Middle frontal gyrus (tissue), 1 donor: ENCODE measurements at regions not wholly inside any gene's neighbourhood (a gene's known extent, or its start where the extent isn't known, plus 50 kb on each side); places are given as distances from the start of the nearest gene placed in this dataset.
"Not testable (repeated sequence)": the region's sequence is repeated elsewhere in the genome, so short reads cannot be mapped to it uniquely, and the experiment has no call there.

Source experiments
- DNase-seq: peaks from one replicate; pipeline ENCODE4 v3.0.0-alpha.2; 2015; ENCODE audit warnings: low spot score; ENCODE audit errors: extremely low spot score

DNA sequence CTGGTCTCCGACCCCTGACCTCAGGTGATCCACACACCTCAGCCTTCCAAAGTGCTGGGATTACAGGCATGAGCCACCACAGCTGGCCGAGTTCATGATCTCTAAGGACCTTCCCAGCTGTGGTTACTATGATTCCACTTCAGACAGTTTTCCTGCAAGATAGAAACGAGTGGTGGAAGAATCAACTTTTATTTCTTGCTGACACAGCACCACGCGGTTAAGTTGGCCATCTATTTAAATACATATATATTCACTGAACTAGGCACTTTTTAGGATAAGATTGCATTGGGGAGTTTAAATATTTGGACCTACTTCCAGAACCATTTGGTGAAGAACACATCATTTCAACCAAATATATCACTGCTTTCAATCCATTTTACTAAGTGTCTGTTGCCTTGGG, 213.4 kb downstream of the TBX5 start:
- no peak for DNase-seq

DNA sequence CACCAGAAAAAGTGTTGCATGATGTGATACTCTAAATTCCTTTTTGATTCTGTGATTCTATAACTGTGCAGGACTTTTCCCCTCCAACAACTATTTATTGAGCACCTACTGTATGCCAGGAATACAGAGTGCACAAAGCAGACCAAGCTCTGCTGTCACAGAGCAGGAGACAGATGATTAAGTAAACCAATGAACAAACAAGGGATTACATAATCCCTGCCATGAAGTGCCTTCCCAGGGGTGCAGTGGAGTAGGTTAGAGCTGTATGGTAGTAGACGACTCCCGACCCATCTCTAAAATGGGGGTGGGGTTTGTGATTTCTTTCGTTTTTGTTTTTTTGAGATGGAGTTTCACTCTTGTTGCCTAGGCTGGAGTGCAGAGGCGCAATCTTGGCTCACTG, 213.9 kb downstream of the TBX5 start:
- no peak for DNase-seq

DNA sequence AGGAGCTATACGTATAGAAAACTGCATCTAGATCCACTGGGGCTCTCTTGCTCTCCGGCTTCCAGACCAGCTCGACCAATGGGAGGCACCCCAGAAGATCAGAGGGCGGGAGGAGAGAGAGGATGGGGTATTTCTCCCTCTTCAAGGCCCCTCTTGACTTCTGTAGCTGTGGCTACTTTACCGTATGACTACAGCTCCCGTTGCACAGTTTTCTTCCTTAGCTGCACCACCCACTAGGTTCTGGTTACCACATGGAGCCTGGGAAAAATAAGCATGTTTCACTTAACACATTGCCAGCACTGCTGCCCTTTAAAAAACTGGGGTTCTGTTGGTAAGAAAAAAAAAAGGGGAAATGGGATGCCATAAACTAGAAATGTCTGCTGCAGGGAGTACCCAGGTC, 214.4 kb downstream of the TBX5 start:
- DNase-seq = no peak

DNA sequence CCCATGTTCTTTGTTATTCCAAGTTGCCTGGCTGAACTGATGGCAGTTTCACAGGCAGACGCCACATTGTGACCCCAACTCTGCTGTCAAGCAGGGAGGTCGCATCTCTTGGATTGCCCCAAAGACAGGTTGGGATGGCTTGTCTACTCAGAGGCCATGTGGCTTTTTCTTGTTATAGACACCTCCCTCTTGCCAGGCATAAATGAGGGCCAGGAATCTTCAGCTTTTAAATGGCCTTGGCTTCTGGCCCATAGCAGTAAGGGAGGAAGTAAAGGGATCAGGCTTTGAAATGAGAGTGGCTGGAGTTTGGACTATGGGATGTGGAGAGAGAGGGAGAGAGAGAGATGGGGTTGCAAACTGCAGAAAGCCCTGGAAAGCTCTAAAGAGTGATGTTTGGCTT, 215.0 kb downstream of the TBX5 start:
- no peak for DNase-seq

DNA sequence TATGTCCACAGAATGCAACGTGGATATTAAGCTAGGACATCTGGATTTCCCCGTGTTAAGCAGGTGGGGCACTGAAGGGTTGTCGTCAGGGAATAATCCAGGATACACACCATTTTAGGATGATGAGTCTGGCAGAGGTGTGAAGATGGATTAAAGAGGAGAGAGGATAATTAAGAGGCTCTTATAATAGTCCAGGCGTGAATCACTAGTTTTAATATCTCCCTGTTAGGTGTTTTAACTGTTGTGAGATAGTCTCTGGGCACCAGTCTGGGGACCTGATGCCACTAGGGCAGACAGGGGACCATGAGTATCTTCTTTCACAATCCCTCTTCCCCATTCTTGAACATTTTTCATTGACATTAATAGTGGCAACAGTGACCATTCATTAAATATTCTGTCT, 216.7 kb downstream of the TBX5 start:
- DNase-seq = no peak

DNA sequence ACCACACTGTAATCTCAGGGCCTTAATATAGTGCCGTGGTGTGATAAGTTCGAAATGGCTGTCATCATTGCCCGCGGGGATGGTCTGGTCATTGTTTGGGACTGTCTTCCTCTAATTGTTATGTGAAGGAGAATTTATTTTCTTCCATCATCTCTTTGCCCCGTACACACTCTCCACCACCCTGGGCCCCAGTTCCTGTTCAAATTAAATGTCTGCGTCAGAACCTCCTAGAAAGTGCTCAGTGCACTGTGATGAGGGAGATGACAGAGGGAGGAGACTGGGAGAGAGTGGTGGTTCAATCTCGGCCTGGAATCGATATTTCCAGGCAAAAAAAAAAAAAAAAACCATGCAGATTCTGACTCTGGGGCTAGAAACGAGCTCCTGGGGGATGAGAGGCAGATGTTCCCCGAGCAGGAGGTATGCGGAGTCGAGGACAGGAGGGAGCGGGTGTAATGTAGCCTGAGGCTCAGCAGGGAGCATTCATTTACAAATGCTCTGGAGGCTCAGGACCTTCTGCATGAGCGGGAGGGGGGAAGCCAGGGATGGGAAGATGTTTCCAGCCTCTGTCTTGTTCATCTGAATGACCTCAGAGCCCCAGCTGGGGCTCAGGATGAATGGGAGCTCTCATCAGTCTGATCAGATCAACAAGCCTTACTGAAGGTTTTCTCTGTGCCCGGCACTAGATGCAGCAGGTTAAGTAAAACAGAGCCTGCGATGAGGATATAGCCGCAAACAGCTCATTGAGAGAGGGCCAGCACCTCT, 219.5 kb downstream of the TBX5 start:
- DNase-seq = peak; percentile 73

DNA sequence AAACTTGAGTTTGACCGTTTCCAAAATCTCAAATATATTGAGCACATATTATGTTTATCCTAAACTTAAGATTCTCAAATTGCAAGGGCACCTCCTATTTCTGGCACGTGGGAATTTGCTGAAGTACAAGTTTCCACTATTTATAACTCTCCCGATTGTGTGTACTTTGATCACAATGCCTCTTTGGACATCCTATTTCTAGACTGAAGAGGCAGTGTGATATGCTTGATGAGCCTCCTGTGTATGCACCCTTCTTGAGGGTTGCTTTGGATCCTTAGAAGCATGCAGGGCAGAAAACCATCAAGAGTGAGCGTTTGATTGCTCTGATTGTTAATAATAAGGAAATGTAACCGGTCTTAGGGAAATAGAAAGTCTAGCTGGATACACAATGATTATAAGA, 218.9 kb upstream of the RBM19 start:
- no peak for DNase-seq

DNA sequence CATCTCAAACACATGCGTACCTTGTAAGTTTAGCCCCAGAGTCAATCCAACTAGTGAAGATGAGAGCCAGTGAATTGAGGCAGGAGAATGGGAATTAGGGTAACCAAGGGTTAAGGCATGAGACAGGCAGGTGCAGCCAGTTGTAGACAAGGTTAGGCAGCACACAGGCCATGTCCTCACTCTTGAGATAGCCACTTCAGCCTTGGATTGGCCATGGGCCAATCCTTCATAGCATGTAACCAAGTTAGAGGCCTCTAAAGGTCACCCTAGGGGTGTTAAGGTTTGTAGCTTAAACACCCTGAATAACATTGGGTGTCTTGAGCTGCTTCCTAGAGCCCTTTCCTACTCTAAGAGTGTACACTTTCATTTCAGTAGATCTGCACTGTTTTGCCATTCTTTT, 208.2 kb upstream of the RBM19 start:
- DNase-seq = no peak

DNA sequence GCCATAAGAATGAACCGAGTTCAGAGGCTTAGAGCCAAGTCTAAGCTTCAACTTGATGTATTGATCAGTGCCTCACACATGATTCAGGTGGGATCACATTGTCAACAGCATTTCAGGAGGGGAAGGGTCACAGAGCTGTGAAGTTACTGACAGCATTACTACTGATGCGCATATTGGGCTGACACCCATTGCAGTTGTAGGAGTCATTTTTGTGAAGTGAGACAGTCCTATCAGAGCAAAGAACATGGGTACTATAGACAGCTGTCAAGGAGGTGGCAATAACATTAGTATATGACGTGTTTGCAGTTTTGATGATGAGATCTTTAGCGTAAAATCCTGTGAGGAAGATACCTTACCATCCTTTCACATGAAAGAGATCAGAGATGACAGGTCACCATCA, 206.0 kb upstream of the RBM19 start:
- no peak for DNase-seq

DNA sequence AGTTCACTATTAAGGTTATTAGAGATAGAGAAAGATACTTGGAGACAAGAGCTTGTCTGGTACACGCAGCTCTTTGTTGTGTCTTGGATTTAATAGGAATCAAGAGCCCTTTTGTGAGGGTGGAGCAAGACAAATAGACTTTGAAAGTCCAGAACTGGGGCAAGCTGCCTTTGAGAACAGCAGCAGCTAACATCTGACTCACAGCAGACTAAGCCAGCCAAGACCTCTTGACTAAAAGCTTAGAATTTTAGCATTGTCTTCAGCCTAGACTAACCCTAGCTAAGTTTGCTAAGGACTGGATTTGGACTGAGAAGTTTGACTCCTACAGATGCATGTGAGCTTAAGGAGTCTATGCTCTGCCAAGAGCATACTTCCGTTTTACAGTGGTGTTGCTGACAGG, 201.9 kb upstream of the RBM19 start:
- no peak for DNase-seq

DNA sequence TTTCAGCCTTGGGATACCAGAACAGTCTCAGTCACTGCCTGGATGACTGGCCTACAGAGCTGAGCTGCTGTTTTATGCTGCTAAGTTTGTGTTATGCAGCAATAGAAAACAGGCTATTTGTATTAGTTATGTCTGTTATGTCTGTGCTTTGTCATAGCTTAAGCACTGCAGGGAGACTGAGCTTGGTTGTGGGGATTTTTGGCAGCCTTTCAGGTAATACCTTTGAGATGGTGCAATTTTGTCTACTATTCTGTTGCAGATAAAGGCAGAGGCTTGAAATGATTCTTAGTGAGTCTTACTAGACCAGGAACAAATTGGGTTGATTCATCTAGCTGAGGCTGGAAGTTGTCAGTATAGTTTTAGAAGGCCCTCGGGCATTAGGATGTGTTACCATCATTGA, 201.3 kb upstream of the RBM19 start:
- no peak for DNase-seq

DNA sequence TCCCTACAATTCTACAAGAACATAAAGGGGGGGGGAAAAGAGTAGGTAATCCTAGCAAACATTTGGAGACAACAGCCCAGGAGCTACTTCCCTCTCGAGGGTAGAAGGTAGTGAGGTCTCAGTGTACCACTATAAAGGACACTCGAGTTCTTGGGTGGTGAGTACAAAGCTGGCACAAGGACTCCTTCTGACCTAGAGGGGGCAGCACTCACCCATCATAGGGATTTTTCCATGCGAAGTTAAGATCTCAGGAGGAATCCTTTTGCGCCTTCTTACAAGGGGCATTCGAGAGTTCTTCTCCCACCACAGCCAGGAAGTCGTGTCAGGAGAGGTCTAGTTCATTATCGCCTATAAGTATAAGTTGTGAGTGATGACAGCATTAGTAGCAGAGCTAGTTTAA, 200.2 kb upstream of the RBM19 start:
- peak; percentile 26 for DNase-seq

DNA sequence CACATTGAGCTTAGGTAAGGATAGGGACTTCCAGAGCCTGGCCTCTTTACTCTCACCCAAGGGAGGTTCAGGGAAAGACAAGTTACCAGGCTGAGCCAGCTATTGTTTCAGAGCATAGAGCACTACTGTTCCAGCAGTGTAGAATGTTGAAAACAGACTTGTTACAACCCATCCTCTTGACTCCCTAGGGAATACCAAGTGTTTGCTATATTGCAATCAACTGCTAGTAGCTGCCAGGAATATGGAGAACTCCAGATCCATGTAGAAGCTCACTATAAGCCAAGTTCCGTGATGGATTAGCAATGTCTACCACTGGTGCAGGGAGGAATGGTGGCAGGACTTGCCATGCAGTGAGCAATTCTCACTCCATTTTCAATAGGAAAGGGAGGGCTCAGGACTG, 199.8 kb upstream of the RBM19 start:
- no peak for DNase-seq

DNA sequence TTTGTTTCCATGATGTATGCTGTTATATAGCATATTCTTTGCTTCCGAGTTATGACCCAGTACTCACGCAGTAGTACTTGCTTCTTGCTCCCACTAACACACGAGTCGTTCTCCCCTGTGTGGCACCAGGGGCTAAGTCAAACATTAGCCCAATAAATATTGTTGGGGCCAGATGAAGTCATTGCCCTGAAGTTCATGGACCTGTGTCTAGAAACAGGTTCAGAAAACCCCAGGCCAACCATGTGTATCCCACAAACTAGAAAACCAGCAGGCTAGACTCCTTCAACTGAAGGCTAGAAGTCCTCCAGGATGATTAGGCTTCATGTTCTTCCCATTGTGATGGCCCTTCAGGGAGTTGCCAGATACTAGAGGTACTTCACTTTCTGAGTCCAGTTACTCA, 198.2 kb upstream of the RBM19 start:
- DNase-seq = no peak

DNA sequence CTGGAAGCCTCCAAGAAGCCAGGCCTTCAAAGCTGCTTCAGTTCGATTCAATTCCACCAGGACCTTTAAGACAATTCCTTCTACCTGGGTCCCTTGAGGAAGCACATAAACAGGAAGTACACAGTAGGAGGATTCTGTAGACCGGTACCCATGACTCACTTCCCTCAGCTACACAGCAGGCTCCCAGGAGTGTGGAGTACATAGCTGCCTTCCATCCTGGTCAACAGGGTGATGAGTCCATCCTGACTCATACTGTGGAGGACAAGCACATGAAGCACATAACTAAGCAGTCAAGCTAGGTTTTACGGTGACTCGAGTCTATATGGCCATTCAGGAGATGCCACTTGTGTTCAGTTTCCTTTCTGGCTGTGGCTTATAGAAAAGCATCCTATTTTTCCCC, 197.6 kb upstream of the RBM19 start:
- no peak for DNase-seq

DNA sequence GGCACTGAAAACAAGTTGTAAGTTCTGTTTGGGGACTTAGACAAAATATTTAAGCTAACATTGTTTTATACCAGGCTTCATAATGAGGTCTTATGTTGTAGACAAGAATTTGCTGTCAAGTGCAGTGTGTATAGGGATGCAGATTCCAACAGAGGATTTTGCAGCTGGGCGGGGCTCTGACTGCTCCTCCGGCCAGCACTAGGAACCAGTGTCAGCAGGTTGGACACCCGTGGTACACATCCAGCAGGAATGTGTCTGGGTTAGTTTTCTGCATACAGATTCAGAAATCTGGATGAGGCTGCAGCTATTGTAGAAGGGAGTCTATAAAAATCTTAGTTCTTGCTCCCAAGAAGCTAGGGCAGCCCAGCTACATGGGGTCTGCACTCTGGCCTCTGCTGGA, 194.3 kb upstream of the RBM19 start:
- no peak for DNase-seq

DNA sequence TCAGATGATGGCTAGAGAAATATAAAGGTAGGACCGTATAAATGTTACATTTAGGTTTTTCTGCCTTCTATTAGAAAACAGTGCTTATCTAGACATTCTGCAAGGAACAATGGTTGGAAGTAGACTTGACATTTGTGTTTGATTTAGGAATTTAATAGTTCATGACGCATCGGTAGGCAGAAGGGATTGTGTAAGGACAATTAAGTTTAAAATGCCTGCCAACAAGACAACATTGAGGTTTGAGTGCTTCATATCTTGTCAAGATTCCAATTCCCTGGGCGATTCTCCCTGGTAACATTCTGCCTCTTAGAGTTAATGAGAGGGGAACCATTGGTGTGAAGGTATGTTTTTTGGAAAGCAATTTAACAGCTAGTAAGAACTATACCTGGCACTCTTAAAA, 186.8 kb upstream of the RBM19 start:
- DNase-seq = no peak

DNA sequence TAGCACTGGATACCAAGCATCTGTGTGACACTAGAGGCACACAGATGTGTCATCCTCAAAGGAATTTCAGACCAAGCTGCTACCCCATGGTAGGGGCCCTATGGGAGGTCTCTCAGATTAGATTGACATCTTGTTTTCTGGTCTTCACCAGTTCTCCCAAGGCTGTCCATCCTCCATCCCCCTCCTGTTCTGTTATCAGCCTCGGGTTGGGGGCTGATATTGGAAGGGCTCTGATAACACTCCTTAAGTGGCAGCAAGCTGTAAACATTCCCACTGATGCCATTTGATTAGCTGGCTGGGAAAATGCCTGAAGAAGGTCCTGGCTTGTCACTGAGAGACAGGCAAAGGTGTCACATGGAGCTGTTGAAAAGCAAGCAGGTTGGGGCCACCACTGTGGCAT, 185.9 kb upstream of the RBM19 start:
- DNase-seq = no peak

DNA sequence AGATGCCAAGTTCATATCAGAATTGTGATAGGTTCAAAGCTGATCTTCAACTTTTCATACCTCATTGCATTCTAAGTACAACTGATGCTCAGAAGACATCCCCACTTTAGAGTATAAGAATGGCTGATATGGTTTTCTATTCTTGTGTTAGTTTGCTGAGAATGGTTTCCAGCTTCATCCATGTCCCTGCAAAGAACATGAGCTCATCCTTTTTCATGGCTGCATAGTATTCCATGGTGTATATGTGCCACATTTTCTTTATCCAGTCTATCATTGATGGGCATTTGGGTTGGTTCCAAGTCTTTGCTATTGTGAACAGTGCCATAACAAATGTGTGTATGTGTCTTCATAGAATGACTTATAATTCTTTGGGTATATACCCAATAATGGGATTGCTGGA, 184.5 kb upstream of the RBM19 start:
- DNase-seq = not testable (repeated sequence)

DNA sequence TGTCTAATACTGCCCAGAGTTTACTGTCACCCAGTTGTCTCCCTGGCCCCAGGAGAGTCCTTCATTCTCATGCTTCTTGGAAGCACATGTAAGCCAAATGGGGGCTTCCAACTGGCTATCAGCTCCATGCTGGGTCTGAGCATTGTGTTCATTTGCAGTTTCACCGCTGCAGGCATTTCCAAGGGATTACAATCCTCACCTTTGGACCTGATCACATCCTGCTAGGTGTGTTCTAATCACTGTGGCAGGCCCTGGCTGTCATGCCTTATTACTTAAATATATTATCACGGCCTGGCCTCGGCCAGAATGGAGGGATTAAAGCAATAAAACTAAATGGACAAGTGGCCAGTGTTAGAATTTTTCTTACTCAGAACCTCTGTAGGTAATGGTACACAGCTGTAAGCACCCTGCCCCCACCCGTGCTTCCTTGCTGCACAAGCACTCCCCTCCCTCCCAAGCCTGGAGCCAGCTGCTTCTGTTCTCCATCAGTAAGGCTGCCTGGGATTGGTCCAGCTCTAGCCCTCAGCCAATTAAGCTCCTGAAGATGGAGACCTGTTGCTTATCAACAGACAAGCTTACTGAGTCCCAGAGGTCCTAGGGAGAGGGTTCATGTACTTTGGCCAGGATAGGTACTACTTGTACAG, 175.9 kb upstream of the RBM19 start:
- DNase-seq = no peak

DNA sequence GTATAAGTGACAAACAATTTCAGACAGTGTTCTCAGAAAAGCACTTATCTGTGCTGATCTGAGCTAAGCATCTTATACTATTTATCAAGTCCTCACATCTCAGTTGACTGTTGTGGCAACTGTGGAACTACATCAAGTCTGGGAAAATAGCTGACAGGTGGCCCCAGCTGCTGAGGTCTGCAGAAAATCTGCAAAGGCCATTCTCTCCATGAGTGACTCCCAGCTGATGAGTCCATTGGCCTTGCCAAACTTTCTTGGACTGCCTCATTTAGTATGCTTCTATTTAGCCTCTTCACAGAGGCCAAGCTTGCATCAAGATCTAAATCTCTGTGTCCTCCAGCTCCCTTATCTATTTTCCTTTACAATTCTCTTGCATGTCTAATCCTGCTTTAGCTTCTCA, 174.5 kb upstream of the RBM19 start:
- DNase-seq = no peak

DNA sequence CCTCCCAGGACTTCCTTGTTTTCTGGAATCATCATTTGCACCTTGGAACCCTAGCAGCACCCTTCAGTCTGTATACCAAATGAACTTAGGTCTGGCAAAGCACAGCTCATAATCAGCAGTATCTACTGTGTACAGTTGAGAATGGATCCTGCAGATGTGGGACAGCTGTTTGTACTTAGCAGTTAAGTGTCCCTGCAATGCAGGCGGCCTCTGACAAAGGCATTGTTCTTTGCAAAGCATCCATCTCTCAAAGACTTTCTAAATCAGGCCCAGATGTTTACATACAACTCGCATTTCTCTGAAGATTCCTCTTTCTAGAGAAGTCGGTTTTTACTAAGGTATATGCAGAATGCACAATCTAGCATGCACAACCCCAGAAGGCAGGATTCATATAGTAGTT, 170.5 kb upstream of the RBM19 start:
- DNase-seq = no peak

DNA sequence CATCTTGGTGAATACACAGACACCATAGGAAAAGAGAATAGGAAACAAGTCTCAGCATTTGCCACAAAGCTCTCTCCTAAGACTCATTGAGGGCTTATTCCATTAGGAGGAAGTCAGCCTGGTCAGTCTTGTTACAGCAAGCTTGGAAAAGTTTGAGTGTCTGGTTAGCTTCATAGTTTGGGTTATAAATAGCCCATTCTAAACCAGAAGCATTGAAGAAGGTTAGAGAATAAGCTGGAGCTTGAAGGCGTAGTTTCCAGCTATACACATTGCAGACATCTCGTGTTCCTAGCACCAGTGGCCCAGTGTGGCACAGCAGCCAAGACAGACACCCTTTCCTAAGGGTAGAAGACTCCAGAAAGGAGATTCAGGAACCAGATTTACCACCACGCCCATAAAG, 168.8 kb upstream of the RBM19 start:
- no peak for DNase-seq
